Right lobe of liver (tissue), 4 donors: ENCODE measurements at regions not wholly inside any gene's neighbourhood (a gene's known extent, or its start where the extent isn't known, plus 50 kb on each side); places are given as distances from the start of the nearest gene placed in this dataset.

Experiments used
- POLR2A ChIP-seq: fragments of 450-650 bp; IDR thresholded peaks from one replicate; pipeline ENCODE4 v1.6.1; 2017; ENCODE audit warnings: antibody characterized with exemption, mild to moderate bottlenecking
- TF ChIP-seq, protein P1 (sequence below), 4 donors: fragments of 200-600 bp in 3 of 4; fragments of 450-650 bp in 1 of 4; IDR thresholded peaks; one replicate each; pipeline versions ENCODE4 v1.5.1 to v1.8.0; 2016 to 2022; ENCODE audit warnings: antibody characterized with exemption in 4 of 4, mild to moderate bottlenecking in 2 of 4
- donor health status: DM: no; HTN: no; CAD: no.
- donor health status: DM: no; HTN: no; CAD: no.
- donor health status: DM: no; HTN: yes; CAD: no.

DNA sequence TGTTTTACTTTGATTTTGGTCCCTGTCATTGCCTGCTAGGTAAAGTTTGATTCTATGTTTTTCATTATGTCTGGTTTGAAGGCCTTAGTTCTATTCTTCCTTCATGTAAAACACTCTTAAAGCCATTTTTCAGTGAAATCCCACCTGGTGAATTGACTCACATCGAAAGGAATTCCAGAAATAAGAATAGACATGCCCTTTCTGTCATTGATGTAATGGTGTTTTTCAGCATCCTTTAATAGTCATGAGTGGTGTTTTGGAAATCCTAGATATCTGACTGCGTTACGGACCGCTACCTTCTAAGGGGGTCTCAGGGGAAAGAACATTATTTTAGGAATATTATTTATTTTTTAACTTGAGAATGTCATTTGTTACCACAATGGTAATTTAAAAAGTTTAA, 104.5 kb upstream of the ZEB2 start:
- TF ChIP-seq, protein P1, sequence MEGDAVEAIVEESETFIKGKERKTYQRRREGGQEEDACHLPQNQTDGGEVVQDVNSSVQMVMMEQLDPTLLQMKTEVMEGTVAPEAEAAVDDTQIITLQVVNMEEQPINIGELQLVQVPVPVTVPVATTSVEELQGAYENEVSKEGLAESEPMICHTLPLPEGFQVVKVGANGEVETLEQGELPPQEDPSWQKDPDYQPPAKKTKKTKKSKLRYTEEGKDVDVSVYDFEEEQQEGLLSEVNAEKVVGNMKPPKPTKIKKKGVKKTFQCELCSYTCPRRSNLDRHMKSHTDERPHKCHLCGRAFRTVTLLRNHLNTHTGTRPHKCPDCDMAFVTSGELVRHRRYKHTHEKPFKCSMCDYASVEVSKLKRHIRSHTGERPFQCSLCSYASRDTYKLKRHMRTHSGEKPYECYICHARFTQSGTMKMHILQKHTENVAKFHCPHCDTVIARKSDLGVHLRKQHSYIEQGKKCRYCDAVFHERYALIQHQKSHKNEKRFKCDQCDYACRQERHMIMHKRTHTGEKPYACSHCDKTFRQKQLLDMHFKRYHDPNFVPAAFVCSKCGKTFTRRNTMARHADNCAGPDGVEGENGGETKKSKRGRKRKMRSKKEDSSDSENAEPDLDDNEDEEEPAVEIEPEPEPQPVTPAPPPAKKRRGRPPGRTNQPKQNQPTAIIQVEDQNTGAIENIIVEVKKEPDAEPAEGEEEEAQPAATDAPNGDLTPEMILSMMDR (IDR thresholded peaks at IDR 0.05) = no peak
- TF ChIP-seq POLR2A = no peak
